Fibroblast of skin of back (primary cell): ENCODE measurements at regions not wholly inside any gene's neighbourhood (a gene's known extent, or its start where the extent isn't known, plus 50 kb on each side); places are given as distances from the start of the nearest gene placed in this dataset.
"Not testable (repeated sequence)": the region's sequence is repeated elsewhere in the genome, so short reads cannot be mapped to it uniquely, and the experiment has no call there.

ENCODE experiments used
- DNase-seq: peaks from one replicate; pipeline ENCODE4 v3.0.0-alpha.2; 2013

DNA sequence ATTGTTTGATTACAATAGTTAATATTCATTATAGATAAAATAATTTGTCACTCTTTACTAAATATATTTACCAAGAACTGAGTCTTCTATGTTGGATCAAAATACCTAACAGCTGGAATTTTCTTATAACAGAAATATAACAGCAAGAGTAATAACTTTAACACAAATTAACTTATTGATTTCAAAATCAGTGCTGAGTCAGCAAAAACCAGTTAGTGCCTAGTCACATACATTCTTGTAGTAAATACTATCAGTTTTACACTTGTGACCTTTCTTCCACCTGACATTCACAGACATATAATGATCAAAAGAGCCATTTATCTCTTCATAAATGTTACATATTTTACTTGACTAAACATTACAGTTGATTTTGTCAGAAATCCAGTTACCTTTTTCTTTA lies 1141.4 kb upstream of the ADGRB3 start:
- DNase-seq, result no peak

GRCh38 chr6:67475700-67476099 lies 1159.4 kb upstream of the ADGRB3 start:
- no peak for DNase-seq

DNA sequence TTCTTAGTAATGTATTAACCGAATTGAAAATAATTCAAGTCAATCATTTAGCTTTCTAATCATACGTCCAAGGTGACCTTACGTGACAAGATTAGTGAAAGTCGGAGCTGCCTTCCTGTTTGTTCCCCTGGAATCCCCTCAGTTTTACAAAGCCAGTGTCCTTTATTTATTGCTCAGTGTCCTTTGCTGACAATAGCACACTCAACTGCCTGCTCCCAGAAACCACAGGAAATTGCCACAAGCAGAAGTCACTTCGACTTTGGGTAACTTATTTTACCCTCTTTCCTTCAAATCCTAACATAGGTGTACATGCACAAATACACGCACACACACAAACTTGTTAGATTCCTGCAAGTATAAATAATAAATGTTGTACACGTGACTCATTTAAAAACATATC lies 1167.7 kb upstream of the ADGRB3 start:
- DNase-seq, result no peak

GRCh38 chr6:67462725-67463124 lies 1172.4 kb upstream of the ADGRB3 start:
- DNase-seq, result not testable (repeated sequence)

DNA sequence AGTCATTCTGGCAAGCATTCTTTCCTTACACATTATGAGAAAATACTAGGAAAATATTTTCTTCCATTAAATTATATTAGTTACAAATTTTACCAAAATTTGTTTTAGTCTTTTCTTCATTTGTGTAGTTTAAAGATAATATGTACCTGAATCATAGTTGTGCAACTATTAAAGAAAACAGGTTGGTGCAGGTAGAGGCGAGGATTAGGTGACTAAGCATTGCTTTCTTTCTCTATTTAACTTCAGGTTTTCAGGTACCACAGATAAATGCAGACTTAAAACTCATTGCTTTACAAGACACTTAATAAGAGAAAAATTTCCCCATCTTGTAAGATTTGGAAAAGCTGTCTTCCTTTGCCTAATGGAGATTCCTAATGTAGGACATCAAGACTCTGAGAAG lies 1175.5 kb upstream of the ADGRB3 start:
- no peak for DNase-seq

GRCh38 chr6:67458265-67458664 lies 1176.8 kb upstream of the ADGRB3 start:
- no peak for DNase-seq

DNA sequence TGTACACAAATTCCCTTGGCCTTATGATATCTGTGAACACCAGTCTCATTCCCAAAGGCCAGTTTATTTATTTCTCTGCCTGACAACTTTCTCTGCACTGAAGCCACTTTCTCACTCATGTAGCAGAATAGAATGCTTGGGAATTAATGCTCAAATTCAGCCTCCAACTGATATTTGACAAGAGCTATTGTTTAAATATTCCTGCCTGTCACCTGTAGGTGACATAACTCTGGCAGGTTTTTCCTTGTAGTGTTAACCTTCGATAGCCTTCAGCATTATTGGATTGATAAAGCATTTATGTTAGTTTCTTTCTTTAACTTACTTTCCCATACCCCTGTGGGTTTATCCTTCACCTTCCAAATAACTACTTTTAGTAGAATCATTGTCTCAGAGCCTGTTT lies 1183.2 kb upstream of the ADGRB3 start:
- DNase-seq, result no peak

- DNase-seq, result no peak
These were observed 1184.4 kb upstream of the ADGRB3 start for GRCh38 chr6:67450641-67451040.

DNA sequence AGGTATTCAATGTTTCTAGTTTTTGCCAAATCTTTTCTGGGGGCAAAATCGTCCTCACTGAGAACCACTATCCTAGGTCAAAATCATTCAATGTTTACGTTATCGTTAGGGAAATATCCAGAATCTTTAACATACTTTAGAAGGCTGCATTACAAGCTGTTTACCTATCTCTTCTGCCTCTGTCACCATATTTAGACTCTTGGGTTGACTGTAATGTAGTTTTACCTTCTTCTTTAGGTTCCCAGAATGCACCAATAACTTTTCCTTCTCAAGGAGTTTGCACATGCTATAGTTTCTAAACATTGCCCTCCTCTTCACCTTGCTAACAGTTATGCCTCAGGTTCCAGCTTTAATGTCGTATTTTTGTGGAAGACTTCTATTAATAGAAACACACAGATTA lies 1185.5 kb upstream of the ADGRB3 start:
- no peak for DNase-seq

- DNase-seq, result no peak
These were observed 1202.0 kb upstream of the ADGRB3 start for GRCh38 chr6:67433124-67433523.

- DNase-seq, result no peak
These were observed 1204.0 kb upstream of the ADGRB3 start for GRCh38 chr6:67431076-67431475.

GRCh38 chr6:67426686-67427085 lies 1208.4 kb upstream of the ADGRB3 start:
- DNase-seq, result not testable (repeated sequence)

- DNase-seq, result no peak
These were observed 1223.0 kb upstream of the ADGRB3 start for GRCh38 chr6:67412035-67412434.

DNA sequence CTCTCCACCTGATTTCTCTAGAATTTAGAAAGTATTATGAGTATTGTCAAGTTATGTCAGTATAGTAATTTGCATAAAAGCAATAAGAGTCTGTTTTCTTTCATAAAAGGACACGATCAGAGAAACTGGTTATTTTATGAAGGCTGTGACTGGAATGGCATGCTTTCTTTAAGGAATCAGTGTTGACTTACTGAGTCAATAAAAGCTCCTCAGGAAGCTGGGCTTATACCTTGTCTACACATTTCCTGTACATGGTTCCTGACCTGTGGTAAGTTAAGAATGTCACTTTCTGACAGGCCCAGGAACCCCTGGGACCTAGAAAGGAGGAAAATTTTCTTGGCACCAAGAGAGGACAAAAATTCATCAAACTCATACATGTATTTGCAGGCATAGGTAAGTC lies 1224.0 kb upstream of the ADGRB3 start:
- DNase-seq, result peak; percentile 42

DNA sequence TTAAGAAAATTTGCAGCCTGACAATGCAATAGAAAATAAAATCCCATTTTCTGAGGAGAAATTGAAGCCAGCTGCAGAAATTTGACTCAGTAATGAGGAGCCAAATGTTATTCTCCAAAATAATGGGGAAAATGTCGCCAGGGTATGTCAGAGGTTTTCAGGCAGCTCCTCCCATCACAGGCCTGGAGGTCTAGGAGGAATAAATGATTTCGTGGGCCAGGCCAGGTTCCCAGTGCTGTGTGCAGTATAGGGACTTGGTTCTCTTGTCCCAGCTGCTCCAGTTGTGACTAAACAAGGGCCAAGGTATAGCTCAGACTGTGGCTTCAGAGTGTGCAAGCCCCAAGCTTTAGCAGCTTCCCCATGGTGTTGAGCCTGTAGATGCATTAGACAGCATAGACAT lies 1240.8 kb upstream of the ADGRB3 start:
- DNase-seq, result no peak

DNA sequence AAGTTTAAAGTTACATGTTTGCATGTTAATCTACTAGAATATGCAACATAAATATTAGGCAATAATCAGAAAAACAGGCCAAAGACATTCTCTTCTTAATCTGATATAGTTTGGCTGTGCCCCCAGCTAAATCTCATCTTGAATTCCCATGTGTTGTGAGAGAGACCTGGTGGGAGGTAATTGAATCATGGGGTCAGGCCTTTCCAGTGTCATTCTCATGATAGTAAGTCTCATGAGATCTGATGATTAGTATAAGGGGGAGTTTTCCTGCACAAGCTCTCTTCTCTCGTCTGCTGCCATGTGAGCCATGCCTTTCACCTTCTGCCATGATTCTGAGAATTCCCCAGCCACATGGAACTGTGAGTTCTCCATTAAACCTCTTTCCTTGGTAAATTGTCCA lies 1241.7 kb upstream of the ADGRB3 start:
- DNase-seq, result no peak

DNA sequence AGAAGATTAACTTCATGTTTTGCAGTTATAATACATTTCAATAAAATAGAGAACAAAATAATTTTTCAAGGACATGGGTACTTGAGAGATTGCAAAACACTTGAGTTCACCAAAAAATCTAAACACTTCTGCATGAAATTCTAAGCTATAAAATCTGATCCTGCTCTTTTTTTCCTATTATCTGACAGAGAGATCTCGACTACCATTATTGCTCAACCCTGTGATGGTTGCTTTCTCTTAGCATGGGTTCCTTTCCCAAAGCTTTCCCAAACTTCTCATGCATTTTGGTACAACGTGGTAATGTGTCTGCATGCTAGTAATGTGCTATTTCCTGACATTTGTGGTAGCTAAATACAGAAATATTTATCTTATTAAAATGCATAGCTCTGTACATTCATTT lies 1243.1 kb upstream of the ADGRB3 start:
- DNase-seq, result no peak

GRCh38 chr6:67369679-67370078 lies 1265.4 kb upstream of the ADGRB3 start:
- DNase-seq, result no peak

DNA sequence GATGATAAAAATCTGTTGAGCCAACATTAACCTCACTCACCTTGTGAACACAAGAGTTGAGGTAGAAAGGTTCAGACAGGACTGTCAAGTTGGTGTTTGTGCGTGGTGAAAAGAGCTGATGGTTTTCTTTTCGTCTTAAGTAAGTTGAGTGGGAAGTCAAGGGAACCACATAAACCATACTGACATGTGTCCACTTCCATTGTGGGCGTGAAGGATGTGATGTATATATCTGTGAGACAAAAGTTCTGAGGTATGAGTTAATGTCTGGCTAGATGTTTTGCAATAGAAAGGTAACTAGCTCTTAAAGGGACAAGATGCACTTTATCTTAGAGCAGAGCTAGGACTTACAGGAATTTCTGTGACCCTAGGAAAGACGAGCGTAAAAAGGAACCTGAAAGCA lies 1272.1 kb upstream of the ADGRB3 start:
- DNase-seq, result no peak

DNA sequence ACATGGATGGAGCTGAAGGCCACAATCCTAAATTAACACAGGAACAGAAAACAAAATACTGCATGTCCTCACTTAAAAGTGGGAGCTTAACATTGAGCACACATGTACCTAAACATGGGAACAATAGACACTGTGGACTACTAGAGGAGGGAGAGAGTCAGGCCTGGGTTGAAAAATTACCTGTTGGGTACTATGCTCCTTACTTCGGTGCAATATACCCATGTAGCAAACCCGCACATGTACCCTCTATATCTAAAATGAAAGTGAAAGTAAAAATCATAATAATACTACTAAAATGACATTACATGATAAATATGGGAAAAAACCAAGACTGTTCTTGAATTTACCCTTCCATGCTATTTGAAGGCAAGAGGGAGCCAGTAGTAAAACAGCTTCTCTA lies 1273.8 kb upstream of the ADGRB3 start:
- DNase-seq, result no peak

- DNase-seq, result no peak
These were observed 1276.8 kb upstream of the ADGRB3 start for GRCh38 chr6:67358241-67358640.

DNA sequence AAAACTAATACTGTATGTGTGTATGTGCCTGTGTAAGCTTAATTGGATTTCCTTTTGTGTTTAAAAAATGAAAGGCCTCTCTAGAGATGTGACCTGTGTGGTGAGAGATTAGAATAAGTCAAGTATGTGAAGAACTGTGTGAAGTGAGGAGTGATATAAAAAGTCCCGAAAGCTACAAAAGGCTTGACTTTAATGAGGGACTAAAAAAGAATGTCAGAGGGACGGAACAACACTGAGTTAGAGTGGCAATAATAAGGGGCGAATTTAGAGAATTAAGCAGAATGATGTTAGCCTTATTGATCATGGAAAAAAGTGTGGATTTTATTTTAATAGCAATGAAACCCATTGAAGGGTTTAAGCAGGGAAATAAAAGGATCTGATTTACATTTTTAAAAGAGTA lies 1281.2 kb upstream of the ADGRB3 start:
- DNase-seq, result no peak

GRCh38 chr6:67352717-67353116 lies 1282.4 kb upstream of the ADGRB3 start:
- DNase-seq, result no peak

DNA sequence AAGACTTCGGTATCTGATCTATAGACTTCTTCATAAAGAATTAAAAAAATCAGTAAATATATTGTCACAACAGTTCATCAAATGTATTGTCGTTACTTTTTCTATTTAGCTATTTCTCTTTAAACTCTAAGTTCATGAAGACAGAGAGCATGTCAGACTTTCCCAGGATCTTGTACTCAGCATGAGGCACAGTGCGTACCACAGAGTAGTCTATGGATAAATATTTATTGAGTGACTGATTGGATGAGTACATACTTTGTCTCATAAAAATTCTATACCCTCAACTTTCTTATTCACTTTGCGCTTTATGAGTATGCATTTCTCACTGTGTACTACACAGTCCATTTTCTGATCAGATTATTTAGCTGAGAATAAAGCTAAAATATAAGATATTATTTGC lies 1284.4 kb upstream of the ADGRB3 start:
- DNase-seq, result peak; percentile 4

GRCh38 chr6:67345946-67346345 lies 1289.1 kb upstream of the ADGRB3 start:
- no peak for DNase-seq

- DNase-seq, result no peak
These were observed 1299.1 kb upstream of the ADGRB3 start for GRCh38 chr6:67336014-67336413.
